GM23248 (cell line): ENCODE measurements at regions not wholly inside any gene's neighbourhood (a gene's known extent, or its start where the extent isn't known, plus 50 kb on each side); places are given as distances from the start of the nearest gene placed in this dataset.

ENCODE experiments used
- DNase-seq: peaks from one replicate; pipeline ENCODE4 v3.0.0-alpha.2; 2015
- H2AFZ ChIP-seq: fragments of 200-600 bp; sonication (generic); 2 replicates; pipeline ENCODE4 v1.6.1; 2016; ENCODE audit warnings: antibody characterized with exemption
- H3F3A ChIP-seq: fragments of 200-600 bp; sonication (generic); 2 replicates; pipeline ENCODE4 v1.6.1; 2016; ENCODE audit warnings: mild to moderate bottlenecking, antibody characterized with exemption, mixed run types; ENCODE audit not compliant: insufficient read depth
- H3K27ac ChIP-seq: fragments of 200-600 bp; sonication (generic); 2 replicates; pipeline ENCODE4 v1.5.1; 2016; ENCODE audit warnings: mild to moderate bottlenecking
- H3K27me3 ChIP-seq: fragments of 200-600 bp; sonication (generic); replicated peaks from 2 replicates; pipeline ENCODE4 v1.6.1; 2016; ENCODE audit warnings: mild to moderate bottlenecking; ENCODE audit not compliant: insufficient read depth
- H3K36me3 ChIP-seq: fragments of 200-600 bp; sonication (generic); 2 replicates; pipeline ENCODE4 v1.6.1; 2016; ENCODE audit warnings: low read depth, mild to moderate bottlenecking
- H3K4me1 ChIP-seq: fragments of 200-600 bp; sonication (generic); 2 replicates; pipeline ENCODE4 v1.6.1; 2016; ENCODE audit warnings: mild to moderate bottlenecking; ENCODE audit not compliant: insufficient read depth
- H3K4me2 ChIP-seq: fragments of 200-600 bp; sonication (generic); one replicate; pipeline ENCODE4 v1.6.1; 2016; ENCODE audit warnings: mild to moderate bottlenecking; ENCODE audit not compliant: unreplicated experiment
- H3K4me3 ChIP-seq: fragments of 200-600 bp; sonication (generic); 2 replicates; pipeline ENCODE4 v1.5.1; 2016; ENCODE audit warnings: mild to moderate bottlenecking
- H3K79me2 ChIP-seq: fragments of 200-600 bp; sonication (generic); 2 replicates; pipeline ENCODE4 v1.6.1; 2016; ENCODE audit warnings: mild to moderate bottlenecking; ENCODE audit not compliant: insufficient read depth
- H3K9ac ChIP-seq: fragments of 200-600 bp; sonication (generic); 2 replicates; pipeline ENCODE4 v1.6.1; 2016; ENCODE audit warnings: mild to moderate bottlenecking
- H3K9me2 ChIP-seq: fragments of 200-600 bp; sonication (generic); 2 replicates; pipeline ENCODE4 v1.6.1; 2016; ENCODE audit warnings: mixed run types, mild to moderate bottlenecking, moderate library complexity; ENCODE audit not compliant: insufficient read depth
- H3K9me3 ChIP-seq: fragments of 200-600 bp; sonication (generic); one replicate; pipeline ENCODE4 v1.6.1; 2017; ENCODE audit warnings: low read depth
- H4K20me1 ChIP-seq: fragments of 200-600 bp; sonication (generic); 2 replicates; pipeline ENCODE4 v1.6.0; 2016; ENCODE audit not compliant: insufficient read depth
- EZH2 ChIP-seq: fragments of 200-600 bp; sonication (generic); IDR thresholded peaks from 2 replicates; pipeline ENCODE4 v1.6.1; 2018; ENCODE audit warnings: antibody characterized with exemption, mild to moderate bottlenecking; ENCODE audit not compliant: insufficient read depth, poor library complexity, severe bottlenecking
- EZH2phosphoT487 ChIP-seq: fragments of 200-600 bp; sonication (generic); IDR thresholded peaks from 2 replicates; pipeline ENCODE4 v1.6.1; 2018; ENCODE audit warnings: antibody characterized with exemption, moderate library complexity, mild to moderate bottlenecking, low read depth; ENCODE audit not compliant: insufficient read depth
- WGBS, 2 experiments: methylation state at CpG; one replicate each; pipeline ENCODE4 v1.1.6; 2015 to 2017; ENCODE audit warnings: low lambda C conversion rate in 2 of 2, low coverage in 1 of 2; ENCODE audit errors: missing lambda C conversion rate in 2 of 2; 5-methylcytosine and 5-hydroxymethylcytosine counted together
- in situ Hi-C: fragments of 300-500 bp; cut with MboI; formaldehyde crosslinking; loops from 2 replicates; pipeline ENCODE4 v1.15.0; 2020

GRCh38 chr5:155087036-155087435, 73.5 kb downstream of the KIF4B start:
- no peak overlapping the region for H3K4me2 ChIP-seq
- no peak overlapping the region for H3K4me3 ChIP-seq
- TF ChIP-seq EZH2phosphoT487 (no peak), EZH2 (no peak)
- WGBS, 2 experiments: 33 to 41% methylated on average over 4 of the region's 4 CpGs
- no peaks in the 10 kb centered on the region for H4K20me1 ChIP-seq
- peak; percentile 59 for DNase-seq
- H3K27ac ChIP-seq: no peak overlapping the region
- H3K36me3 ChIP-seq: no peaks in the 10 kb centered on the region
- H2AFZ ChIP-seq: no peak overlapping the region
- no peaks in the 10 kb centered on the region for H3K79me2 ChIP-seq
- no peaks in the 10 kb centered on the region for H3K9me3 ChIP-seq
- in situ Hi-C loops: no loop called here
- no peaks in the 10 kb centered on the region for H3F3A ChIP-seq
- no peaks in the 10 kb centered on the region for H3K27me3 ChIP-seq
- no peaks in the 10 kb centered on the region for H3K9me2 ChIP-seq
- no peak overlapping the region for H3K9ac ChIP-seq
- peaks cover 20% of the 10 kb centered on the region for H3K4me1 ChIP-seq

GRCh38 chr5:155088811-155089210, 75.3 kb downstream of the KIF4B start:
- no peak overlapping the region for H3K9ac ChIP-seq
- no peaks in the 10 kb centered on the region for H4K20me1 ChIP-seq
- 58 to 85% methylated on average over 2 of the region's 2 CpGs for WGBS, 2 experiments
- in situ Hi-C loops: no loop called here
- TF ChIP-seq EZH2phosphoT487 (no peak), EZH2 (no peak)
- no peaks in the 10 kb centered on the region for H3F3A ChIP-seq
- DNase-seq: no peak
- H3K9me2 ChIP-seq: no peaks in the 10 kb centered on the region
- H2AFZ ChIP-seq: no peak overlapping the region
- no peaks in the 10 kb centered on the region for H3K36me3 ChIP-seq
- H3K9me3 ChIP-seq: no peaks in the 10 kb centered on the region
- no peaks in the 10 kb centered on the region for H3K27me3 ChIP-seq
- no peak overlapping the region for H3K4me3 ChIP-seq
- no peaks in the 10 kb centered on the region for H3K79me2 ChIP-seq
- H3K4me1 ChIP-seq: peaks cover 15% of the 10 kb centered on the region; the same call in 1 of the 2 replicates
- H3K27ac ChIP-seq: no peak overlapping the region
- no peak overlapping the region for H3K4me2 ChIP-seq

- WGBS, 2 experiments: 46 to 50% methylated on average over 1 of the region's 1 CpG
- no peaks in the 10 kb centered on the region for H3K36me3 ChIP-seq
- DNase-seq: peak; percentile 36
- H3K9me2 ChIP-seq: no peaks in the 10 kb centered on the region
- no peaks in the 10 kb centered on the region for H3K9me3 ChIP-seq
- in situ Hi-C loops: no loop called here
- no peaks in the 10 kb centered on the region for H3K79me2 ChIP-seq
- no peak for TF ChIP-seq EZH2
- TF ChIP-seq EZH2phosphoT487: no peak
- H3K27me3 ChIP-seq: no peaks in the 10 kb centered on the region
- H3K4me3 ChIP-seq: no peak overlapping the region
- H3K27ac ChIP-seq: no peak overlapping the region
- H3K4me1 ChIP-seq: peaks cover 15% of the 10 kb centered on the region; the same call in 1 of the 2 replicates
- H3K9ac ChIP-seq: no peak overlapping the region
- H3K4me2 ChIP-seq: no peak overlapping the region
- H4K20me1 ChIP-seq: no peaks in the 10 kb centered on the region
- no peaks in the 10 kb centered on the region for H3F3A ChIP-seq
- no peak overlapping the region for H2AFZ ChIP-seq
Measured at GRCh38 chr5:155089643-155090042, 76.1 kb downstream of the KIF4B start.

DNA sequence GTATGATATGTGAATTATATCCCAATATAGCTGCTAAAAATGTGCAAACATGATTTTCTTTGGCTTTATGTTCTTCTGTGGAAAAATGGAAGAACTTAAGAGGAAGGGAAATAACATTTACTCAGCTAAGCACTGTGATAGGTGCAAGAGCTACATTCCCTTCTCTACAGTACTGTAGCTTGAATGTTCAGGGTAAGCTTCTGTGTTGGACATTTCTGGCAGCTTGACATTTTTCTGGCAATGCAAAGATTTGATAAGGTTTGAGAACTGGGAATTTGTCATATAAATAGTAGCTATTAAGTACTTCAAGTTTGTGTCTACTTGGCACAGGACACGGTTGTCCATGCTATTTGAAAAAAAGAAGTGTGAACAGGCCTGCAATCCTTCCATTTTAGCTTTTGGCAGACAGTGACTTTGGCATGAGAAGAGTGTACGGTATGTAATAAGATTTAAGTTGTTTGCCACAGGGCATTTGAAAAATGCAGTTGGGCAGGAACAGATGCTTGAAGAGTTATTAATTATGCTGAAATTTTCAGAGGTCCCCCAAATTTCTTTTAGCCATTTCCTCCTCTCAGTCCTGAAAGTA, 77.6 kb downstream of the KIF4B start:
- in situ Hi-C loops: no loop called here

More for the DNA sequence above, 77.6 kb downstream of the KIF4B start:
- H3K4me3 ChIP-seq: no peak overlapping the region
- H3K27me3 ChIP-seq: no peaks in the 10 kb centered on the region
- no peaks in the 10 kb centered on the region for H3F3A ChIP-seq
- H3K79me2 ChIP-seq: no peaks in the 10 kb centered on the region
- H3K36me3 ChIP-seq: no peaks in the 10 kb centered on the region
- no peaks in the 10 kb centered on the region for H3K9me3 ChIP-seq
- no peak for DNase-seq
- H3K4me1 ChIP-seq: peaks cover 15% of the 10 kb centered on the region; the same call in 1 of the 2 replicates
- H3K9ac ChIP-seq: no peak overlapping the region
- H3K4me2 ChIP-seq: no peak overlapping the region
- H3K27ac ChIP-seq: no peak overlapping the region
- WGBS, 2 experiments: 3 to 7% methylated on average over 2 of the region's 2 CpGs
- no peak overlapping the region for H2AFZ ChIP-seq
- H4K20me1 ChIP-seq: no peaks in the 10 kb centered on the region
- H3K9me2 ChIP-seq: no peaks in the 10 kb centered on the region
- TF ChIP-seq EZH2phosphoT487: no peak
- no peak for TF ChIP-seq EZH2
